Kidney (tissue), 13 donors: ENCODE measurements at regions not wholly inside any gene's neighbourhood (a gene's known extent, or its start where the extent isn't known, plus 50 kb on each side); places are given as distances from the start of the nearest gene placed in this dataset.

ENCODE experiments used
- DNase-seq, 5 donors: peaks; one replicate each; pipeline ENCODE4 v3.0.0-alpha.2; 2013 to 2020
- FAIRE-seq: peaks from 2 replicates; lab custom pipeline; 2012; peaks lifted over from hg19 to GRCh38; lab: Jason Lieb, UNC
- H3K27ac ChIP-seq, 2 donors: one replicate each; pipeline ENCODE4 v1.7.0; 2013; ENCODE audit warnings: low read depth in 2 of 2, low read length in 2 of 2, inconsistent platforms in 1 of 2
- H3K27me3 ChIP-seq: one replicate; pipeline ENCODE4 v1.7.1; 2013; ENCODE audit warnings: low read length, inconsistent platforms; ENCODE audit not compliant: control insufficient read depth, insufficient read depth
- H3K36me3 ChIP-seq, 3 donors: one replicate each; pipeline versions ENCODE4 v1.7.0 to v1.7.1; 2013; ENCODE audit warnings: low read length in 3 of 3, control low read depth in 1 of 3, inconsistent platforms in 1 of 3; ENCODE audit not compliant: insufficient read depth in 3 of 3, control insufficient read depth in 2 of 3
- H3K4me1 ChIP-seq, 3 donors: one replicate each; pipeline versions ENCODE4 v1.7.0 to v1.7.1; 2013; ENCODE audit warnings: low read length in 3 of 3, inconsistent platforms in 1 of 3, low read depth in 1 of 3; ENCODE audit not compliant: control insufficient read depth in 2 of 3, insufficient read depth in 2 of 3
- H3K4me3 ChIP-seq, 3 donors: one replicate each; pipeline versions ENCODE4 v1.7.0 to v1.8.1; 2013; ENCODE audit warnings: low read length in 3 of 3, control low read depth in 1 of 3, inconsistent platforms in 1 of 3
- H3K9ac ChIP-seq, 3 donors: one replicate each; pipeline versions ENCODE4 v1.7.0 to v1.7.1; 2013; ENCODE audit warnings: low read length in 3 of 3, control low read depth in 1 of 3, inconsistent platforms in 1 of 3
- H3K9me3 ChIP-seq, 3 donors: one replicate each; pipeline versions ENCODE4 v1.7.0 to v1.7.1; 2013; ENCODE audit warnings: low read length in 3 of 3, control low read depth in 1 of 3, inconsistent platforms in 1 of 3; ENCODE audit not compliant: control insufficient read depth in 2 of 3, insufficient read depth in 1 of 3
- intact Hi-C: fragments of 100-400 bp; cut with DNase I; formaldehyde crosslinking; loops from one replicate; pipeline ENCODE4 v1.11.1; 2022
- TF ChIP-seq, protein P1 (sequence below): IDR thresholded peaks from 3 replicates; pipeline ENCODE4 v1.5.1; 2012; ENCODE audit warnings: mild to moderate bottlenecking, moderate library complexity, borderline replicate concordance; ENCODE audit not compliant: insufficient read depth; ENCODE audit errors: extremely low read depth
- donor health status: control.
- donor health status: control.
- donor health status: control.
- donor health status: control.
- donor health status: control.
- donor health status: DM: yes; HTN: yes; CAD: no.
- donor health status: Normal renal cell carcinoma (clear cell type).

DNA sequence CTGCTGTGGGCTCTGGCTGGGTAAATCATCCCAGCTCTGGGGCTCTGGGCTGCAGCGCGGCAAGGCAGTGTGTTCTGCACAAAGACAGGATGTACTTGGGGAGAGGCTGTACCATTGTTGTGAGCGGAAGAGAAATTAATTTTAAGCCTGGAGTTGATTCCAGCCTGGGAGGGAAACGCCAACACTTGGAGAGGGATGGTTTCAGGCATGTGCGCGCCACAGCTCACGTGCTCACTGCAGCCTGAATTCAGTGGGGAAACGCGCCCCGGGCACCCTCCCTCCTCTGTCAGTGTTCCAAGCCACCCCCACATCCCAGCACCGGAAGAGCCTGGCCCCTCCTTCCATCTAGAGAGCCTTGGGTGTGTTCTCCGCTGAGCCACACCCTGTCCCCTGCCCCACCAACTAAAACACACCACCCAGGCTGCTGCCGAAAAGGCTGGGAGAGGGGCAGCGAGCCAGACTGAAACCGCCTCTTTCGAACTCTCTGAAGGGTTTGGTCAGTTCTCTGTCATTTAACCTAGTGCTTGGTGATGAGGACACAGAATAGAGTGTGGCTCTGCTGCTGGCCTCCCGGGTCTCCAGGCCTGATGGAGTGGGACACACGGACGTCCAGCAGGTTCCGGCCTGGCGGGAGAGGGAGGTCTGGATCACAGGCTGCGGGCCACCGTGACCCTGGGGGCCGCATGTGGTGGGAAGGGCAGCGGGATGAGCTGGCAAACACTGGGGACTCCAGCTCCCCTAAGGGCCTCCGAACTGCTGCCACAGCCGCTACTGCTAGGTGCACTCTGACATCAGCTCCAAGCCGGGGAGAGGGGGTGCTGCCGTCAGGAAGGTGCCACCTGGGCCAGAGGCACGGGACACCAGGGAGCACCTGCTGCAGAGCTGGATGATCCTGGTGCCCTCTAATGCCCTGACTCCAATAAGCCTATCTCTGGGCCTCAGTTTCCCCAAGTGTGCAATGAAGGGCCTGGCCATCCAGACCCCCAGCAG is 230.8 kb downstream of the CTTN start:
- no peak overlapping the region for H3K9ac ChIP-seq
- FAIRE-seq (no peak), DNase-seq (peak in 1 of 5 donors; percentile 31)
- H3K4me3 ChIP-seq = no peak overlapping the region
- H3K27ac ChIP-seq = no peak overlapping the region
- intact Hi-C loops = no loop called here
- H3K27me3 ChIP-seq = no peaks in the 10 kb centered on the region
- peaks cover 0 to 4% (median 3%) of the 10 kb centered on the region in 3 donors for H3K4me1 ChIP-seq
- no peaks in the 10 kb centered on the region for H3K9me3 ChIP-seq
- H3K36me3 ChIP-seq = no peaks in the 10 kb centered on the region
- TF ChIP-seq, protein P1, sequence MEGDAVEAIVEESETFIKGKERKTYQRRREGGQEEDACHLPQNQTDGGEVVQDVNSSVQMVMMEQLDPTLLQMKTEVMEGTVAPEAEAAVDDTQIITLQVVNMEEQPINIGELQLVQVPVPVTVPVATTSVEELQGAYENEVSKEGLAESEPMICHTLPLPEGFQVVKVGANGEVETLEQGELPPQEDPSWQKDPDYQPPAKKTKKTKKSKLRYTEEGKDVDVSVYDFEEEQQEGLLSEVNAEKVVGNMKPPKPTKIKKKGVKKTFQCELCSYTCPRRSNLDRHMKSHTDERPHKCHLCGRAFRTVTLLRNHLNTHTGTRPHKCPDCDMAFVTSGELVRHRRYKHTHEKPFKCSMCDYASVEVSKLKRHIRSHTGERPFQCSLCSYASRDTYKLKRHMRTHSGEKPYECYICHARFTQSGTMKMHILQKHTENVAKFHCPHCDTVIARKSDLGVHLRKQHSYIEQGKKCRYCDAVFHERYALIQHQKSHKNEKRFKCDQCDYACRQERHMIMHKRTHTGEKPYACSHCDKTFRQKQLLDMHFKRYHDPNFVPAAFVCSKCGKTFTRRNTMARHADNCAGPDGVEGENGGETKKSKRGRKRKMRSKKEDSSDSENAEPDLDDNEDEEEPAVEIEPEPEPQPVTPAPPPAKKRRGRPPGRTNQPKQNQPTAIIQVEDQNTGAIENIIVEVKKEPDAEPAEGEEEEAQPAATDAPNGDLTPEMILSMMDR = no peak

DNA sequence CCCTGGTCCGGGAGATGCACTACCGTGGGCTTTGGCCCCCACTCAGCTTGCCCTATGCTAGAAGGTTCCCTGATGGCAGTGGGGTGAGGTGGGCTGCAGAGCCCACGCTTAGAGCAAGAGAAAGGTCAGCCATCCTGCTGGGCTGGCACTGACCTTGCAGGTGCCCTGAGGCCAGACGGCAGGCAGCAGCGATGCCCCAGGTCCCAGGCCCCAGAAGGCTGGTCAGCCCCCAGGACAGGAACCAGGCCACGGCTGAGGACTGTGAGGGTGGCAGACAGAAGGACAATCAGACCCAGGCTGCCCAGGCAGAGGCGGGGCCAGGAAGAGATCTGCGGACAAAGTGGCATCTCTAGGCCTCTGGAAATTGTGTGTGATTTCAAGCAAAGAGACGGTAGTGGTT is 231.7 kb downstream of the CTTN start:
- intact Hi-C loops = no loop called here
- Histone ChIP-seq H3K9ac (no peak overlapping the region), H3K9me3 (no peaks in the 10 kb centered on the region), H3K4me1 (peaks cover 0 to 4% (median 3%) of the 10 kb centered on the region in 3 donors), H3K4me3 (no peak overlapping the region), H3K27me3 (no peaks in the 10 kb centered on the region), H3K27ac (no peak overlapping the region), H3K36me3 (no peaks in the 10 kb centered on the region)
- DNase-seq (no peak), FAIRE-seq (no peak)
- TF ChIP-seq, protein P1 = no peak

DNA sequence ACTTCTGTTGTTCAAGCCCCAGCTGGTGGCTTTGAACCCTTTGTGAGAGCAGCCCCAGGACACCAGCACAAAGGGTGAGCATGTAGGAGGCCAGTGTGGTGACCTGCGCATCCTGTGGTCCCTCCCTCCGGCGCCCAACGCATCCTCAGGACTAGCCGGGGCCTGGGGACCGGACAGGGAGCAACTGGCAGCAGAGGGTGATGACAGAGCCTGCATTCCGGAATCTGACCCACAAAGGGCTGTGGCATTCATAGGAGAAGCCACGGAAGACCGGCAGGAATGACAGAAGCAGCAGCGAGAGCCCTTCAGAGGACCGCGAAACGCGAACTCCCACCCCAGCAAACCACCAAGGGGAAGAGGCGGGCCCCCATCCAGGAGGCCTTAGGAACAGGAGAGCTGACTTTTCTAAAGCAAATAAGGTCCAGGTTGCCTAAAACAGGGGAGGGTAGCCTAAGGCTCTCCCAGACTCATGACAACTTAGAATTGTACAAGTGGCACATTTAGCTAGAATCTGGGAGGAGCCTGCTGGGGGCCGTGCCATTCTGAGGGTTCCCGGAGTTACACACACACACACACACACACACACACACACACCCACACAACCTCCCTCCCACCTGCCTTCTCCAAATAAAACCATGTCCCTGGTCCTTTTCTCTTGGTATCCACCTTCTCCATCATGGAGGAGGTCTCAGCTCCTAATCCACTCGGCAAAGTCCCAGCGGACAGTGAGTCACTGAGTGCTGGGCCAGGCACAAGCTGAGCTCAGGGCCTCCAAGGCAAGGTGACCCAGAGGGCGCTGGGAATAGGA is 232.7 kb downstream of the CTTN start:
- Histone ChIP-seq H3K27me3 (no peaks in the 10 kb centered on the region), H3K9me3 (peaks cover 0 to under 1% (median 0%) of the 10 kb centered on the region in 3 donors), H3K9ac (no peak overlapping the region), H3K4me1 (peaks cover 0 to 4% (median 3%) of the 10 kb centered on the region in 3 donors), H3K27ac (no peak overlapping the region), H3K36me3 (no peaks in the 10 kb centered on the region), H3K4me3 (no peak overlapping the region)
- DNase-seq = no peak
- FAIRE-seq = no peak
- intact Hi-C loops = no loop called here
- TF ChIP-seq, protein P1 = no peak
